ENCODE measurements at regions not wholly inside any gene's neighbourhood (a gene's known extent, or its start where the extent isn't known, plus 50 kb on each side); places are given as distances from the start of the nearest gene placed in this dataset.

DNA sequence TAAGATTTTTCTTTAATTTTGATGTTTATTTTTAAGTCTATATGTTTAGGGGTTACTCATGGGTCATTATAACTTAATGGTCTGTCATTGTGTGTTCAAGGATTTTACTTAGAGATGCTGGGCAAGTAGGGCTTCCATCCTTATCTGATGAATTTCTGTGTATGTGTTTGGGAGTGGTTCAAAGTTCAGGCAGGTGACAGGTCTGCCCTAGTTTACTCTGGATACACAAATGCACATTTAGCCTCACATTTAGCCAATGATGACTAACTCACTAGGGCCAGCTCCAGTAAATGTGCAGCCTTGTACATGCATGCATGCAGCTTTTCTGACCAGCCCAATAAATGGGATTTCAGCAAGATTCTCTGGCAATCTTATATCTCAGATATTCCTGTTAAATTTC lies 554.1 kb downstream of the SI start:
- DNase-seq (ENCODE audit: low read depth, low spot score) (no peak), FAIRE-seq (no peak)
- dilution Hi-C loops (cut with MboI; ENCODE audit: extremely low pct_ligation_motif_present, low sequenced_read_pairs) = no loop called here
- H3K4me2 ChIP-seq (ENCODE audit: insufficient read depth, low read length) = no peak overlapping the region
- POLR2A ChIA-PET = no interaction called here
- H2AFZ ChIP-seq (ENCODE audit: low read depth, low read length) = no peak overlapping the region
- H3K27ac ChIP-seq (ENCODE audit: insufficient read depth, low read depth, low read length) = no peak overlapping the region
- H3K27me3 ChIP-seq (ENCODE audit: control insufficient read depth in 2 of 2, insufficient read depth in 2 of 2, low read length in 2 of 2) = no peaks in the 10 kb centered on the region
- H4K20me1 ChIP-seq (replicated peaks; ENCODE audit: control insufficient read depth, extremely low read depth, insufficient read depth, low read length) = no peaks in the 10 kb centered on the region
- no peaks in the 10 kb centered on the region for H3K9me1 ChIP-seq (replicated peaks; ENCODE audit: control insufficient read depth, extremely low read depth, insufficient read depth, low read length)
- BruUV-seq (replicated peaks) = no TSS peak
- H3K36me3 ChIP-seq (ENCODE audit: control insufficient read depth in 2 of 2, extremely low read depth in 1 of 2, insufficient read depth in 2 of 2, low read length in 2 of 2) = no peaks in the 10 kb centered on the region
- CTCF ChIA-PET = no interaction called here
- H3K9ac ChIP-seq (replicated peaks; ENCODE audit: extremely low read depth, insufficient read depth, low read length) = no peak overlapping the region
- TF ChIP-seq POLR2A (IDR thresholded peaks at IDR 0.05; ENCODE audit: low read depth, low read length) = no peak
- TF ChIP-seq, protein P1, sequence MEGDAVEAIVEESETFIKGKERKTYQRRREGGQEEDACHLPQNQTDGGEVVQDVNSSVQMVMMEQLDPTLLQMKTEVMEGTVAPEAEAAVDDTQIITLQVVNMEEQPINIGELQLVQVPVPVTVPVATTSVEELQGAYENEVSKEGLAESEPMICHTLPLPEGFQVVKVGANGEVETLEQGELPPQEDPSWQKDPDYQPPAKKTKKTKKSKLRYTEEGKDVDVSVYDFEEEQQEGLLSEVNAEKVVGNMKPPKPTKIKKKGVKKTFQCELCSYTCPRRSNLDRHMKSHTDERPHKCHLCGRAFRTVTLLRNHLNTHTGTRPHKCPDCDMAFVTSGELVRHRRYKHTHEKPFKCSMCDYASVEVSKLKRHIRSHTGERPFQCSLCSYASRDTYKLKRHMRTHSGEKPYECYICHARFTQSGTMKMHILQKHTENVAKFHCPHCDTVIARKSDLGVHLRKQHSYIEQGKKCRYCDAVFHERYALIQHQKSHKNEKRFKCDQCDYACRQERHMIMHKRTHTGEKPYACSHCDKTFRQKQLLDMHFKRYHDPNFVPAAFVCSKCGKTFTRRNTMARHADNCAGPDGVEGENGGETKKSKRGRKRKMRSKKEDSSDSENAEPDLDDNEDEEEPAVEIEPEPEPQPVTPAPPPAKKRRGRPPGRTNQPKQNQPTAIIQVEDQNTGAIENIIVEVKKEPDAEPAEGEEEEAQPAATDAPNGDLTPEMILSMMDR (IDR thresholded peaks at IDR 0.05; ENCODE audit: extremely low read depth in 1 of 2, insufficient read depth in 1 of 2, low read depth in 1 of 2, low read length in 2 of 2) = no peak
- no peak for TF ChIP-seq MYC (IDR thresholded peaks at IDR 0.05; ENCODE audit: low read depth, low read length)
- no peak for TF ChIP-seq POLR2AphosphoS5 (IDR thresholded peaks at IDR 0.05; ENCODE audit: insufficient read depth, low read depth, low read length)
- no peak for TF ChIP-seq EZH2 (IDR thresholded peaks at IDR 0.05; ENCODE audit: borderline replicate concordance, low read depth, low read length, severe bottlenecking)
- TF ChIP-seq, protein P2, sequence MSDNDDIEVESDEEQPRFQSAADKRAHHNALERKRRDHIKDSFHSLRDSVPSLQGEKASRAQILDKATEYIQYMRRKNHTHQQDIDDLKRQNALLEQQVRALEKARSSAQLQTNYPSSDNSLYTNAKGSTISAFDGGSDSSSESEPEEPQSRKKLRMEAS (IDR thresholded peaks at IDR 0.05; ENCODE audit: insufficient read depth, insufficient read length) = no peak
- intact Hi-C loops (cut with micrococcal nuclease) = no loop called here
- H3K79me2 ChIP-seq (ENCODE audit: control insufficient read depth, insufficient read depth, low read length) = no peaks in the 10 kb centered on the region
- H3K4me3 ChIP-seq (replicated peaks in 1 of 3; ENCODE audit: insufficient read depth in 1 of 3, low read depth in 1 of 3, low read length in 3 of 3) = no peak overlapping the region
- H3K4me1 ChIP-seq (ENCODE audit: control insufficient read depth, extremely low read depth, insufficient read depth, low read length) = no peaks in the 10 kb centered on the region
- peaks cover 2% of the 10 kb centered on the region for H3K9me3 ChIP-seq (replicated peaks; ENCODE audit: control insufficient read depth, insufficient read depth, low read length)

Measured in endothelial cell of umbilical vein (primary cell).